HG03565 (cell line): ENCODE measurements at regions not wholly inside any gene's neighbourhood (a gene's known extent, or its start where the extent isn't known, plus 50 kb on each side); places are given as distances from the start of the nearest gene placed in this dataset.
"Not testable (repeated sequence)": the region's sequence is repeated elsewhere in the genome, so short reads cannot be mapped to it uniquely, and the experiment has no call there.

Source experiments
- ATAC-seq: cut with Tn5 transposase; IDR thresholded peaks from one replicate; pipeline ENCODE4 v1.9.1; 2021; ENCODE audit warnings: mild to moderate bottlenecking, moderate library complexity; ENCODE audit not compliant: unreplicated experiment

GRCh38 chr4:138347561-138347960, 105.4 kb upstream of the SLC7A11 start:
- no peak for ATAC-seq

DNA sequence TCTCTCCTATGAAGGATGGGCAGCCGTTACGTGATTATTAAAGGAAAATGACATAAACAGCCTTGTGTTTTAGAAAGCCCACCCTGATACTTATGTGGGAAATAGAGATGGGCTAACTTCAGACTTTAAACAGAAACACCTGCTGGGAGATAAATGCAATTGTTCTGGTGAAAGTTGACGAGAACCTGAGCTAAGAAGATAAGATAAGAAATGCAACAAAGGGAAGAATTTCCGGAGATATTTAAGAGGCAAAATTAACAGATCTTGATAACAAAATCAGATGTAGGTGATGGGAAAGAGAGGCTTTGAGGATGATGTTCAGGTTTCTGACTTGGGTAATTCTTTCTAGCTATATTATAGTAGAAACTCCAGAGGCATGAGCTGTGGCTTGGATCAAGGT, 102.7 kb upstream of the SLC7A11 start:
- ATAC-seq = no peak

DNA sequence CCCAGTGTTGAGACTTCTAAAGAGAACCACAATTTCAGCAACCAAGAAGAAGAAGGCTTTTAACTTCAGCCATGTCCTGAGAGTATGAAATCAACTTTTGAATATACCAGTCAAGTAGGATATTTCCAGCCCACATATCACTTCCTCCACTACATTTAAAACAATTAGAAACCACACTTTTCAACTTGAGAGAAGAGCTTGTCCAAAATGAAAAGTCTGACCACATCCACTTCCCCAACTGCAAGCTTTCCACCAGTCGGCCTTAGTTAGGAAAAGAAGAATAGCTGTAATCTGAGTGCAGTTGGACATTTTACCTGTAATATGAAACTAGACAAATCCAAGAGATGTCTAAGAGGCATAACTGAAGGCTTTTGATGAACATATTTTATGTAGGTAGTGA, 101.9 kb upstream of the SLC7A11 start:
- no peak for ATAC-seq

DNA sequence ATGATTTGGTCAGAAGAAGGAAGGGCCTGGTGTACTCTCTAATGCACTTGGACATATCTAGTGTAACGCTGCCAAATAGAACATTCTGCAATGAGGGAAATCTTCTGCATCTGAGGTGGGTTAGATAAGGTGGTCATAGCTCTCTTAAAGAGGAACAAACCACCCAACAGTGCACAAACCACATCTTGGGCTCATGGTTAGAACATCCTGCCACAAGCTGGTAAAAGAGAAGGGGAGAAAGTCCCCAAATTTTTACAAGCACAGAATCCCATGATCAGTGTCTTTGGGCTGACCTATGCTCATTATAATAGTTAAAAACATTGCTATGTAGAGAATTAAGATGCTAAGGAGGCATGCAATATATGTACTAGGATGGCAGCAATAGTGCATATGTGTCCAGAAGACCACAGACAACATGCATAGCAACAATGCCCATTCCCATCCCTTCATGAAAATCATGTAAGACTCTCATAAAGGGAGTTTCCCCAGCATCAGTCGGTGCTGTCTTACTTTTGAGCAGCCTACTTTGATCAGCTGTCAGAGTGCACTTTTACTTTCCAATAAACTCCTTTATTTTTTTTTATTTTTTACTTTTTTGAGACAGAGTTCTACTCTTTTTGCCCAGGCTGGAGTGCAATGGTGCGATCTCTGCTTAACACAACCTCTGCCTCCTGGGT, 99.7 kb upstream of the SLC7A11 start:
- peak; percentile 65 for ATAC-seq

GRCh38 chr4:138338840-138339239, 96.7 kb upstream of the SLC7A11 start:
- no peak for ATAC-seq

GRCh38 chr4:138338222-138338621, 96.1 kb upstream of the SLC7A11 start:
- not testable (repeated sequence) for ATAC-seq

DNA sequence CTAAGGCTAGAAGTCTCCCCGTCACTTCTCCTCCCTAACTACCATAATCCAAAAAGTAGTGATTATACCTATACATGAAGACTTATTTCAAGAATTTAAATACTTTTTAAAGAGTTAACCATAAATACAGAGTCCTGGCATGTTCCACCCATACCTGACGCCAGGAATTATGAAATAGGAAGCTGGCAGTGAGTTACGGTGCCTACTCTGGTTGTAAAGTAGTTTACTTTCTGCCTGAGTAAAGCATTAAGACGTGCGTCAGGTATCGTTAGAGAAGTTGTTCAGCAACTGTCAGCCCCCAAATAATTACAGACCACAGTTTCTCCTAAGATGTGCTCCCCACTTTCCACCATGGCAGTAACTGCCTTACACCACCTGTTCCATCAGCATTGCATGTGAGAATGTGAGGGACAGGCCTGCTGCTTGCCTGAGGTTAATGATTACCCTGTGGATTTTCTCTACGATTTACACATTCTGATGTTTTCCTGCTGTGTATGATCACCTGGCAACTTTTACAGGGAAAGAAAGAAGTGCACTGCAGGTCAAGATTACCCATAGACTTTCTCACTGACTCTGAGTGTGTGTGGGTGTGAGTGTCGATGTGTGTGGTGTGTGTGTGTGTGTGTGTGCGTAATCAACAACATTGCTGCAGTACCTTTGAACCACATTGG, 92.3 kb upstream of the SLC7A11 start:
- no peak for ATAC-seq

GRCh38 chr4:138332415-138332814, 90.3 kb upstream of the SLC7A11 start:
- ATAC-seq = not testable (repeated sequence)

DNA sequence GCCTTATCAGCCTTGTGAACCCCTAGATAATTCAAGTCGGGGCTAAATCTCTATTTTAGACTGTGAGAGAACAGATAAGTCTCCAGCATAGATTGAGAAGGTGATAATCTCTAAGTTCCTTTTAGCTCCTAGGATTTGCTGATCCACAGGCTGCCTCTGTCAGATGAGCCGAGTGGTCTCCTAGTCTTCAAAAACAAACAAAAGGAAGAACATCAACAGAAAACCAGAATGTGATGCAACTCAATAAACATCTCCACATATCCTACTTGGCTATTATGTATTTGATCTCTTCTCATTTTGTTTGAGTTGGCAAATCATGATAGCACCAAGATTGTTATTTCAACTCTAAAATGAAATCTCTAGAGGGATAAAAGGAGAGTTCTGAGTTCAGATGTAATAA, 88.4 kb upstream of the SLC7A11 start:
- ATAC-seq = no peak

DNA sequence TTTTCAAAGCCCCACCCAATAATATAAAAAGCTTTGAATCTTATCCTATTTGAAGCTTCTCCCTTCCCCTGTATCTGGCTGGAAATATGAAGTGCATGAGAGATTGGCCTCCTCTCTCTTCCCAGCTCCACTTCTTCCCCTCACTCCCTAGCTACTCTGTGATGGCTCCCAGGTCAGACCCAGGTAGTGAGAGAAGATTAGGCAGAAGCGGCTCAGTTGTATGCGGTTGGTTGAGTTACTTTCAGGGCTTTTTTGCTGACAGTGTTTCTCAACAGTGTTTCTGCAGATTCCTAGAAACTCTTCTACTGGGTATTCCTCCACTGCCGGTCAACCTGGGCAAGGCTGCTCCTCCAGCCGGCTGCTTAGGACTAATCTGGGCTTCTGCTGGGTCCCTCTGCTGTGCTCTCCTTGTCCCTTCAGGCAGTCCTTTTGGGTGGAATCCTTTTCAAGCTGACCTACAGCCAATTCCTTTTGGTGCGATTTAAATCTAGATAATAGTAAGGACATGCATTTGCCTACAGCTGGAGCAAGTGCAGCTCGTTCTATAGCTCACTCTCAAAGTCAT, 87.4 kb upstream of the SLC7A11 start:
- ATAC-seq = no peak

GRCh38 chr4:138327338-138327737, 85.2 kb upstream of the SLC7A11 start:
- no peak for ATAC-seq

- ATAC-seq = no peak
These were observed 78.7 kb upstream of the SLC7A11 start for GRCh38 chr4:138320831-138321230.

DNA sequence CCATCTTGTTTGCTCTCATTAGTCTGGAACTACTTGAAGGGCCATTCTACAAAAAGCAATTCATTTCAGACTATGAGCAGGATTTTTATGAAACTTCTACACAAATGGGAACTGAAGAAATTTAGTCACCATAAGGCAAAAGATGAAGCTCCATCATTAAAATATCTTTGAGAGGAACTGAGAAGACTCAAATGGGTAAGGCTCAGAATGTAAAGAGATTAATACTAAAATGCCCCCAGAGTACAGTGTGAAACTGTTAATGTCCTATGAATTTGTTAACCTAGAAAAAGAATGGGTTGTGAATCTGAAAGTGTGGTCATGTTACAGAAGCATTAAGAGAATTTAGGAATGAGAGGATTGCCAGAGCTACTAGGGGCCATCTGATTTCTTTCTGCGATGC, 77.9 kb upstream of the SLC7A11 start:
- no peak for ATAC-seq

GRCh38 chr4:138317175-138317748, 75.1 kb upstream of the SLC7A11 start:
- no peak for ATAC-seq

DNA sequence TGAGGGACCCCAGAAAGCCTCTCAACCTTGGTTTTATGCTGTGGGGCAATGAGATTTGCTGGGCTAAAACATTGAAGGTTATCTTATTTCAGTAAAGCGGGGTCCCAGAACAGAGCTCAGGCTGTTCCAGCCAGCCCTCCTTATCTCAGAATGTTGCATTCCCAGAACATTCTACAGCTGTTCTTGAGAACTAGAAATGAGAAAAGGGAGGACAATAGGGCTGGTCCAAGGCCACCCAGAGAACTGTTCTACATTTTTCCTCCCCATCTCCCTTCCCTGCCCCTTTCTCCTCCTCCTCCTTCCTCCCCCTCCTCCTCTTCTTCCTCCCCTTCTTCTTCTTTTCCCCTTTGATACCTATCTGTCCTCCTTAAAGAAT, 70.4 kb upstream of the SLC7A11 start:
- no peak for ATAC-seq

DNA sequence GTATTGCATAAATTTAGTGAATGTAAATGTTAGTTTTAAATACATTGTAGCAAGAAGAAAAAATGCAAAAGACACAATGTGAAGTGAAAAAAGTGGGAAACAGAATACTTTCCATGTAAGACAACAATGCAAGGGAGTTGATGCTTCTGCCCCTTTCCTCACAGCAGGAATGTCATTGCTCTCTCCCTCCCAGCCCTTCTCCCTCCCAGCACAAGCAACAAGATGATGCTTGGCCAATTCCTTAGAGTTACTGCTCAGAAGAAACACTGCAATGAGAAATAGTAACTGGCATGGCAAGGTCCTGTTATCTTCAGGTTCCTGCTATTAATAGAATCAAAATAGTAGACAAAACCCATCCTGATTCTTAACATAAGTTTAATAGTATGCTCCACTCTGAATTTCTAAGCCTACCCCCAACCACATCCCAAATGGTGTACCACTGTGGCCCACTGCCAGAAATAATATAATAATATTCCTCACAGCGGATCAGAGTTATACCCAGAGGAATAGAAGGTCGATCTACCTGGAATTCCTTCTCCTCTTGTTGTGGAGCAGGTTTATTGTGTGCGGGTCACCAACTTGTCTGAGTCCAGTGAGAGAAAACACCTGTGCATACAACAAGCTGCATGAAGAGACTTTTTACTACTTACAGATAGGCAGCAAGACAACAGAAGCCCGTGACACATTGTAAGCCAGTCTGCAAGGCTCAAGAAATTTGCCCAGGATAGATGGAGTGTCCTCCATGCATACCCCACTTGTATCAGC, 69.8 kb upstream of the SLC7A11 start:
- ATAC-seq = no peak

- no peak for ATAC-seq
These were observed 68.8 kb upstream of the SLC7A11 start for GRCh38 chr4:138310991-138311390.

DNA sequence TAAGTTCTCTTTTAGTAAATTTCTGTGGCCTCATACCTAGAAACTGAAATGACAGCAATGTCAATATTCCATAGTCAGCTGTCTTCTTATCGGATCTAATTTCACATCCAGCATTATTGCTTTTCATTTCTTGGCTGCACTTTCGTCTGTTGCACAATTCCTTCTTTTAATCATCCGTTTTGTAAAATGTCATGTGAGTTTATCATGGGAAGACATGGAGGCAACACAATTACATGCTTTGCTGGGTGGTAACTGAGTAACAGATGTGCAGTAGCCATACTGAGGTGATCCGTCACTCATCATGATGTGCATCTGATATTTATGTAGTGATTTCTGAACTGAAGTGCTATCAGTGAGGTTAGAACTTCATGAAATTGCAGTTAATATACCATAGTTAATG, 68.3 kb upstream of the SLC7A11 start:
- no peak for ATAC-seq

GRCh38 chr4:138308356-138308755, 66.2 kb upstream of the SLC7A11 start:
- ATAC-seq = no peak

DNA sequence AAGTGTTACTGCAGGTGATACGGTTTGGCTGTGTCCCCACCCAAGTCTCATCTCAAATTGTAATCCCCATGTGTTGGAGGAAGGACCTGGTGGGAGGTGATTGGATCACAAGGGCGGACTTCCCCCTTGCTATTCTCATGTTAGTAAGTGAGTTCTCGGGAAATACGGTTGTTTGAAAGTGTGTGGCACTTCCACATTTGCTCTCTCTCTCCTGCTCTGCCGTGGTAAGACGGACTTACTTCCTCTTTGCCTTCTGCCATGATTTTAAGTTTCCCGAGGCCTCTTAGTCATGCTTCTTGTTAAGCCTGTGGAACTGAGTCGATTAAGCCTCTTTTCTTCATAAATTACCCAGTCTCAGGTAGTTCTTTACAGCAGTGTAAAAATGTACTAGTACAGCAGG, 65.2 kb upstream of the SLC7A11 start:
- ATAC-seq = no peak

DNA sequence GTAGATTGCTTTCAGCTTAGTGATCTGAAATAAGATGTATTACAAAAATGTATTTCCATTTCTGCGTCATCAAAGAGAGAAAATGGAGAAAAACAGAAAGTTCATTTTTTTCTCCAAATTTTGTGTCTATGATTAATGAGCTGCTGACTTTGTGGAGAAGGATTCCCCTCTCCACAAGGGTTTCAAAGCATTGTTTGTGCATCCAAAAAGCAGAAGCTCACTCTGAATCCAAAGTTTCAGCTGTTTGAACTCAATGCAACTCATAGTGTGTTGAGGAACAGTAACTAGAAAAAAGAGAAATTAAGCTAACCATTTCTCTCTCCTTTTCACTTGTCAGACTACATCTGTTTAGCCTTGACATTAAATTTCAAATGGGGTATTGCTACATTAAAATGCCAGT, 62.9 kb upstream of the SLC7A11 start:
- no peak for ATAC-seq
